Transverse colon (tissue), 3 donors: ENCODE measurements at regions not wholly inside any gene's neighbourhood (a gene's known extent, or its start where the extent isn't known, plus 50 kb on each side); places are given as distances from the start of the nearest gene placed in this dataset.
"Not testable (repeated sequence)": the region's sequence is repeated elsewhere in the genome, so short reads cannot be mapped to it uniquely, and the experiment has no call there.

Experiments
- CTCF ChIP-seq, 5 experiments: fragments of 200-600 bp in 3 of 5; fragments of 450-650 bp in 2 of 5; sonication (generic) in 3 of 5; IDR thresholded peaks; 1 replicate in 2 of 5; 2 replicates in 3 of 5; pipeline ENCODE4 v1.5.1; 2016 to 2017; ENCODE audit warnings: antibody characterized with exemption in 5 of 5, inconsistent platforms in 3 of 5, mild to moderate bottlenecking in 2 of 5, moderate library complexity in 1 of 5
- EP300 ChIP-seq: sonication (generic); formaldehyde crosslinking; IDR thresholded peaks from one replicate; pipeline ENCODE4 v1.6.1; 2017; ENCODE audit warnings: antibody characterized with exemption, low read depth
- POLR2A ChIP-seq: fragments of 450-650 bp; IDR thresholded peaks from one replicate; pipeline ENCODE4 v1.6.1; 2016; ENCODE audit warnings: antibody characterized with exemption, mild to moderate bottlenecking, moderate library complexity

- TF ChIP-seq POLR2A; EP300; CTCF (IDR thresholded peaks at IDR 0.05): not testable (repeated sequence)
Observed at GRCh38 chr9:27832108-27832507, 258.8 kb upstream of the C9orf72 start.
